ENCODE measurements at regions not wholly inside any gene's neighbourhood (a gene's known extent, or its start where the extent isn't known, plus 50 kb on each side); places are given as distances from the start of the nearest gene placed in this dataset.

DNA sequence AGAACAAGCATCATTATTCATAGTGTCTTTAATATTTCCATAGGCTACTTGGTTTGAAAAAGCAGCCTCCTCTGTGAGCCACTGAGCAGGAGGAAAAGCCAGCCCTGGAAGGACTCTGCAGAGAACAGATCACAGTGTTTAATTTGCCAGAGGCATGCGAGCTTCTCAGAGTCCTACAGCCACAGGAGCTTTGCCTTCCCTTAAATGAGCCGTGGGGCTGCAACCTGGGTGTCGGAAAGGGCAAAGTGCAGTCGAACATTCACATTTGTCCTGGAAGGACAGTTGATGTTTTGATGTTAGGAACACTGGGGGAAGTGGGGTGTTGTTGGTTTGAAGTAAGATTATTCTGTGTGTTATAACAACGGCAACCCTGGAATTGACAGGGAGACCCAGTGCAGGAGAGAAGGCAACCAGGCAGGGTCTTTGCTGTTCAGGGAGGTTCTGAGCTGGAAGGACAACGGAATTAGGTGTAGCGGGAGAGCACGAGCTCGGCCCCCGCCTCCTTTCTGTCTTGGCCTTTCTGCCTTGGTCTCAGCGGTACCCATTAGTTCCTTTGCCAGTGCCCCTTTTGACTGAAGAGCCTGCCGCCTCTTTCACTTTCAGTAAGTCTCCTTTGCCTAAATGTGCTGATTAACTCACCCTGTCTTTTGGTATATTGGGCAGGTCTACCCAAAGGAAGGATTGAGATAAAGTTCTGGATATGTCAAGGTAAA is 192.3 kb upstream of the PITRM1 start:
- DNase-seq = no peak

DNA sequence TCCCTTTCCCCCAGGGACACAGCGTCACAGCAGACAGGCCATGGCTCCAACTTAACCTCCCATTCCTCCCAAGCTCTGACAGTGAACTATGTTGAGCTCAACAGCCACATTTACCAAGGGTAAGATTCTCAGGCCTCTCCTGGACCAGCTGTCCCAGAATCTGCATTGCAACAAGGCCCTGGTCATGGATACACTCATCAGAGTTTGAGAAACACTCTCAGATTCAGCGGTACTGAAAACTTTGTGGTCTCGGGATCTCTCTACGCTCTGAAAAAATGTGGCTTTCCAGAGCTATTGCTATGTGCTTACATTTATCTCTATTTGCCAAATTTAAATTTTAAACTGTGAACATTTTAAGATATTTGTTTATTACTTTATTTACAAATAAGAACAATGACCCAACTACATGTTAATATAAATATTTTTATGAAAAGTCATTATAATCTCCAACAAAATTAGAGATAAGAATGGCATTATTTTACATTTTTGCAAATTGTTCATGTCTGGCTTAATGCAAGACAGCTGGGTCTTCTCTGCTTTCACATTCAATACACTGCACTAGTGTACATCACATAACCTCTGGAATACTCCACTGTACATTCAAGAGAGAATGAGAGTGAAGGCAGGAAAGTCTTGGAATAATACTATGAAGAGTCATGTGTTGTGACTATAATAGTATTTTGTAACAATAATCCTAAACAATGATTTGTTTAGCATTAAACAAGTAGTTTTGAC is 190.9 kb upstream of the PITRM1 start:
- no peak for DNase-seq

DNA sequence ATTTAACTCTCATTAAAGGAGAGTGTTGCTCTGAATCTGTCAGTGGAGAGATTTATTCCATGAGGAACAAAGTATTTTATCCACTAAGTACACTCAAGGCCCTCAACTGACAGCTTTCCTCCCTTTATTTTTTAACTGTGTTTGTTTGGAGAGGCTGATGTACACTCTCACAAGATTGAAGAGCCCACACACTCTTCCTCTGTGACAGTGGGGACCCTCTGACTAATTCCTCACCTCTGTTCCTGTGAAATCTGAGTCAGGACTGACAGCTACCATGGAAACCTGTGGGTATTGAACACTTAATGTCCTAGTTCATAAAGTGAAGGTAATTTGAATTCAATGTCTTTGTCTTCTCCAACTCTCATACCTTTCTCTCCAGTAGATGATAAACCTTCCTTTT is 189.8 kb upstream of the PITRM1 start:
- no peak for DNase-seq

DNA sequence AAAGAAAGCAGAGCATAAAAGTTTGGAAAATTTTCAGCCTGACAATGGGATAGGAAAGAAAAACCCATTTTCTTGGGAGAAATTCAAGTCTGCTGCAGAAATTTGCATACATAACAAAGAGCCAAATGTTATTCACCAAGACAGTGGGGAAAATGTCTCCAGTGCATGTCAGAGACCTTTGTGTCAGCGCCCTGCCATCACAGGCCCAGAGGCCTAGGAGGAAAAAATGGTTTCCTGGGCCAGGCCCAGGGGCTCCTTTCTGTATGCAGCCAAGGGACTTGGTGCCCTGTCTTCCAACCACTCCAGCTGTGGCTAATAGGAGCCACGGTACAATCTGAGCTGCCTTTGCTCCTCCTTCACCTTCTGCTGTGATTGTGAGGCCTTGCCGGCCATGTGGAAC is 189.1 kb upstream of the PITRM1 start:
- no peak for DNase-seq

DNA sequence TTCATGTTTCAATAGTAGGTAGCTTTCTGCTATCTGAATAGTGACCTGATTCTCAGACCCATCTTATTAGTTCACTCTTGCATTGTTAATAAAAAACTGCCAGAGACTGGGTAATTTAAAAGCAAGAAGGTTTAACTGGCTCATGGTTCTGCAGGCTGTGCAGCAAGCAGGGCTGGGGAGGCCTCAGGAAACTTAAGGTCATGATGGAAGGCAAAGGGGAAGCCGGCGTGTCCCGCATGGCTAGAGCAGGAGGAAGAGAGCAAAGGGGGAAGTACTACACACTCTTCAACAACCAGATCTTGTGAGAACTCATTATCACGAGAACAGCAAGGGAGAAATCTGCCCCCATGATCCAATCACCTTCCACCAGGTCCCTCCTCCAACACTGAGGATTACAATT is 185.2 kb upstream of the PITRM1 start:
- peak; percentile 17 for DNase-seq

DNA sequence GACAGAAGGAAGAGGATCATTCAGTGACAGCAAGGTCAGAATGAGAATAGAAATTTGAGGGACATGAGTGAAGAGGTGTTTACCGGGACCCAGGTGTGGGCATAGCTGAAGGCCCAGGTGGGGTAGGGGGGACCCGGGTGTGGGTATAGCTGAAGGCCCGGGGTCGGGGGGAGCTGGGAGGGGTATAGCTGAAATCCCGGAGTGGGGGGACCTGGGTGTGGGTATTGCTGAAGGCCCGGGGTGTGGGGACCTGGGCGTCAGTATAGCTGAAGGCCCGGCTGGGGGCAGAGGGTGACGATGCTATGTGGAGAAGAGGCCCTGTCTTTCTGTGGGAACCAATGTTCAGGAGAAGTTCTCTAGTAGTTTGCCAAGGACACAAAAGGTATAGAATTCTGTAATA is 183.0 kb upstream of the PITRM1 start:
- DNase-seq = no peak

DNA sequence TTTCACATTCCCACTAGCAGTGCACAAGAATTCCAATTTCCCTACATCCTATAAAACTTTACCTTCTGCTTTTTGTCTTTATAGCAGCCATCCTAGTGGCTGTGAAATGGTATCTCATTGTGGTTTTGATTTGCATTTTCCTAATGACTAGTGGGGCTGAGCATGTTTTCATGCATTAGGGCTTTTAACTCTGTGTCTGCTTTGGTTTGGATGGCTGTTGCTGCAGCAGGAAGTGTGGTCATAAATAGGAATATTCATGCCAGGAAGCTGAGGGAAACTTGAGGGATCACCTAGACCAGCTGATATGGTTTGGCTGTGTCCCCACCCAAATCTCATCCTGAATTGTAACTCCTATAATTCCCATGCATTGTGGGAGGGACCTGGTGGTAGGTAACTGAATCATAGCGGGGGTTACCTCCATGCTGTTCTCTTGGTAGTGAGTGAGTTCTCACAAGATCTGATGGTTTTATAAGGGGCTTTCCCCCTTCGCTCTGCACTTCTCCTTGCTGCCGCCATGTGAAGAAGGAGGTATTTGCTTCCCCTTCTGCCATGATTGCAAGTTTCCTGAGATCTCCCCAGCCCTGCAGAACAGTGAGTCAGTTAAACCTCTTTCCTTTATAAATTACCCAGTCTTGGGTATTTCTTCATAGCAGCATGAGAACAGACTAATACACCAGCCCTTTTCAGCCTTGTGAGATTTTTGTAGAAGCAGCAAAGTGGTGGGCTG is 181.8 kb upstream of the PITRM1 start:
- no peak for DNase-seq

DNA sequence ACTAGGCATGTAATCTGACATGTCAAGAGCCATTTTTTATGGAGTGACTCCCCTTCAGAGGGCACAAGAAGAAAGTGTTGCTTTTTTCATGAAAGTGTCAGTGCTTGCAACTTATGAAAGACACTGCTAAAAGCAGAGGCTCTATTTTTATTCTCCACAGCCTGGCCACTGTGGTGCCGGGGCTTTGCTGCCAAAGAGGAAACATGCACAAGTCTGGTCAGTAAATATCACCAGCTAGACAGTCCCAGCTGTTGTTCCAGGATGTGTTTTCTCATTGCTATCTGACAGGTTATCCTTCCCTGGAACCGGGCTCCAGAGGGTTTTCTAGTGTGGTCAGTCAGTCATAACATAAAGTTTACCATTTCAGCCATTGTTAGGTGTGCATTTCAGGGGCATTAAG is 180.7 kb upstream of the PITRM1 start:
- no peak for DNase-seq

DNA sequence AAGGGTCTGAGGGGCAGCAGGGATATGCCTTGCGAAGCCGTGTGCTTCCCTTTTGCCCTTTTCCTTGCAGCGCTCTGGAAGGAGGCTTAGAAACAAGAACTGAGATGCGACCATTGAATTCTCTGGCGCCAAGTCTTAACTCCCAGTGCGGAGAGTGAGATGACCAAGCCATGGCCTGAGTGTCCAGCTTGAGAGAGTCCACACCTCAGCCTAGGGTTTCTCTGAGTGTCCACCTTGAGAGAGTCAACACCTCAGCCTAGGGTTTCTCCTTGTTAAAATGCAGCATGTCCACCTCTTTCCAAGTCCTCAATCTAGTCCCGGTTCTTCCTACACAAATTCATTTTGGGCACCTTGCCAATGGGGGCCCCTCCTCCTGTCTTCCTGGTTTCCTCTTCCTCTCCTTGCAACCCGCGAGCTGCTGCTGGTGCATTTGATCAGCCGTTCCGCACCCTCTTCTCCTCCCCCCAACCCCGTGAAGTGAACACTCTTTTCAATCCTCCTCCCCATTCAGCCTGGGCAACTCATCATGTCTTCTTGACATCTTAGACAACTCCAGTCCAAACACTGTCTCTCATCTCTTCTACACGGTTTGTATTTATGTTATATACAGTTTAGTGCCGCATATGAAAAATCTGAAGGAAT is 178.2 kb upstream of the PITRM1 start:
- no peak for DNase-seq

DNA sequence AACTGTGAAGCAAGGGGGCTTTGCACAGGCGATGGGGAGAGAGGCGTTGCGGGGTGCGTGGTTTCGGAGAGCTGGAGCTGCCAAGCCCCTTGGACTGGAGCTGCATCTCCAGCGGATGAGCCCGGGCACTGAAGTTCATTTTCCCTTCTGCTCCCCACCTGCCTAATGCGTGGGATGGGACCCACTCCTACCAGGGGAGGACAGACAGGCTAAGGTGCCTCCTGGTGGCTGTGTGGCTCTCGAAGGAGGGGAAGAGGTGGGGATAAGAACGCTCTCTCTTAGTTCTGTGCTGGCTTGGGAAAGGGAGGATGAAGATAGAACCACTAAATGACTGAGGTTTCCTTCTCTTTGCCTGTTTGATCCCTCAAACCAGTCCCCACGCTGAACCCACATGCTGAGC is 177.6 kb upstream of the PITRM1 start:
- DNase-seq = no peak

DNA sequence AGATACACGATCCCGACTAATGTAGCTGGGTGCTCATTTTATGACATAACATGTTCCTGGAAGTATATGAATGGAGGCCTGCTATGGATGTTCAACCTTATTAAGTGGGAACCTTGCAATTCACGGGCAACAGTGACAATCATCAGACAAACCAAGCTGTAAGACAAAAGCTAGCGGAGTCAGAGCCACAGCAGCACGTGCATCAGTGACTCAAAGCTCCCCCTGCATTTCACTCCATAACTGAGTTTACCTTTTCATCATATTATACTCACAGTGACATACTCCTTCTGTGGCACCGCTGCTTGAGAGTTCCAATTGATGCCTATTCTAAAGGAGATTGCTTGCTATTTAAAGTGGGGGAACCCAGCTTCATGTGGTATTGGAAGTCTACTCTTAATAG is 176.0 kb upstream of the PITRM1 start:
- DNase-seq = no peak

DNA sequence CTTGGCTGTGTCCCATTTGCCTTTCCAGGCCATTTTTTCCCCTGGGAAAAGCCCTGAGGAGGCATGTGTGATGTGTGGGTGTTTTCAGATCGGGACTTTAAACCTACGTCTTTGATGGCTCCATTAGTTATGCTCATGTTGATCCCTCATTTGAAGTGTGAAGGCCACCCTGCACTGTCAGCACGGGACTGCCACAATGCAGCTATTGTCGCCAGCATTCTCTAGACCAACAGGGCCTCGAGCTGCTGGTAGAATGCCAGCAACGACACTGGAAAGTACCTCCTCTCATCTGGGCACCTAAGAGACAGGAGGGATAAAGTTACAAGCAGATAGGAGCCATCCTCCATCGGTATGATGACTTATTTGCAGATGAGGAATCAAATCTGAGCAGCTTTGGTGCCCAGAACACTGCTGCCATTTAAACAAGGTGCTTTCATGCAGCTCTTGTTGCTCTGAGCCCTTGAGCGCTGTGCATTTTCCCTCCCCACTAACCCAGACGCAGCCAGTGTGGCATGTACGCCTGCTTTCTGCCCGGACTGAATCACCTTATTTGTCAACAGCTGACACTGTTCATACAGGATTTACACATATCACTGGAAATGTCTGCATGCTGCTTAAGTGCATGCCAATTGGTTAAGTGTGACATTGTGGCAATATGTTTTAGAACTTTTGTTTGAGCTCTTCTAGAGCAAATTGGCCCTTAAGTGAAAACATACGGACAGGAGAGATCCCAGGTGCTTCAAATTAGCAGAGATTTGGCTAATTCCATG is 175.0 kb upstream of the PITRM1 start:
- no peak for DNase-seq

DNA sequence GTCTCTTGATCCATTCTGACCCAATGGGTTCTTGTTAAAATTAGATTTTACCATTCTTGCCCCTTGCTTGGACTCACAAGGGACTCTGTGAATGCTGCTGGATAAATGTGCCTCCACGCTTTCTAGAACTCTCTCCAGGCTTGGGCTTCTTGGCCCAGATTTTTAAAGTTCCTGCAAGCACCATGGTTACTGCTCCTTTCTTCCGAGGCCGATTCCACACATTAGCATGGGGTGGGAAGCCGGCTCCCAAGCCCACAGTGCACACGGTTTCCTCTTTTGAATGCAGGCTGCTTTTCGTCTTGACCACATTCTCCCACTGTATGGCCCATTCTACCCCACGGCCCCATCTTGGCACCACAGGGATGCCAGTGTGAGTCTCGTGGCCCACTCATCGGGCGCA is 174.3 kb upstream of the PITRM1 start:
- no peak for DNase-seq

DNA sequence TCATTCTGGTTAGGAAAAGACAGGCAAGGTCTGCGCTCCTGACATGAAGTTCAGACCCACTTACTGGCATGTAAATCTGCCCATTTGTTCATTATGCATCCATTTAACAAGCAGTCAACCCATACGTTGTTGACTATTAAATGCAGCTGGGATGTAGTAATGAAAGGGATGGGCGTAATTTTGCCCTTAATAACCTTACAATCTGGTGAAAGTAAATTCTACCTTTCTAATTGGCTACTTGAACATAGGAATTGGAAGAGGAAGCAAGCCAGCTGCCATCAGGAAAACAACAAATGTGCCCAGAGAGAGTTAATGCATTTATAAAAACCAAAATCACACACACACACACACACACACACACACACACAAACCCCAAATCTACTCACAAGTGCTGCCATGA is 170.2 kb upstream of the PITRM1 start:
- DNase-seq = no peak

DNA sequence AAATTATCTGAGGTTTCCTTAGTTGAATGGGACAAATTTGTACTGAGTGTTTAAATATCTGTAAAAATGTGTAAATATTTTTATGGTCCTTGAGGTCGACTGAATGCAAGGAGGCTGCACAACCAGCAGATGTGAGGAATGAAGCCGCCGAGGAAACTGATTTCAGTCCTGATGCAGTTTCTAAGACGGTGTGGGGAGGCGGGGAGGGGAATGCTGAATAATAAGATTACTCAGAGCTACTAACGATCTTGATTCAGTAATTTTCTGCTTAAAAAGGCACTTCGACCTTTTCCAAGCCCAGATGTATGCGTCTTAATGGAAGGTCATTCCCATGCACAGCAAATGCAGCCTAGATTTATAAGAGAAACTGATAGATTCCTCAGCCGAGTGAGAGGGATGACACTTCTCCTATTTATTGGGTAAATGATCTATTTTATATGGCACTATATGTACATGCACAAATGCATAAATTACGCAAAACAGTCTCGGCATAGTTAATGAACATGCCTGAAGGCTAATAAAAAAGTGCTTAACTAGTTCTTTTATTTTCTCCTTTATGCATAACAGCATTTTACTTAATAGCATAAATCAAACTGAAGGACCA is 167.6 kb upstream of the PITRM1 start:
- DNase-seq = no peak

DNA sequence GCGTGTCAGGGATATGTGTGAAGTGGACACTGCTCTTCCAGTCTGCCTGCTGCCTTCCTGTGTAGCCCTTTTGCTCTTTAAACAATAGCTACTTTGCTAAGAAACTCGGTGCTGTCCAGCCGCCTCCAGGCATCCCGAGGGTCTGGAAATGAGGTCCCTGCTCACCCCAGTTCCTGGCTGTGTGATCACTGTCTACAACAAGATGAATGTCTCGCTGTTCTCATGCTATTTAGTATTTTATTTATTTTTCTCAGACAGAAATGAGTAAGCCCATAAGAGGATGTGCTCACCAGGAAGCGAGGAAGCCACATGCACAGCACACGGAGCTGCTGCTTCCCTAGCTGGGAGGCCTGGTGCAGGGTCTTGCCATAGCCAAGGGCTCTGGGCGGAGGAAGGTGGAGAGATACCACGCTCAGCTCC is 167.0 kb upstream of the PITRM1 start:
- DNase-seq = peak; percentile 45

DNA sequence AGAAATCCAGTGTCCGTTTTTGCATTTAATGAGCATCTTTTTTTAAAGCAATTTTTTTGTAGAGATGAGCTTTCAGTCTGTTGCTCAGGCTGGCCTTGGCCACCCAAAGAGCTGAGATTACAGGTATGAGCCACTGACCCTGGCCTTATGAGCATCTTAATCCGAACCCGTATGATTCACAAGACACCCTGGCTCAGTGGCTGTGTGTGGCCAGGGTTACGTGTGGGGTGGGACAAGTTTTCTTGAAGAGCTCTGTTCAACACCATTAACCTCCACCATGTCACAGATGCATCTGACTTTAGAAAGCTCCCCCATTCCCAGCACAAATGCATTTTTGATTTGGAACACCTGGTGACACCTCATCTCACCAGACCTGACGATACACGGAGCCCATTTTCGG is 166.5 kb upstream of the PITRM1 start:
- no peak for DNase-seq

DNA sequence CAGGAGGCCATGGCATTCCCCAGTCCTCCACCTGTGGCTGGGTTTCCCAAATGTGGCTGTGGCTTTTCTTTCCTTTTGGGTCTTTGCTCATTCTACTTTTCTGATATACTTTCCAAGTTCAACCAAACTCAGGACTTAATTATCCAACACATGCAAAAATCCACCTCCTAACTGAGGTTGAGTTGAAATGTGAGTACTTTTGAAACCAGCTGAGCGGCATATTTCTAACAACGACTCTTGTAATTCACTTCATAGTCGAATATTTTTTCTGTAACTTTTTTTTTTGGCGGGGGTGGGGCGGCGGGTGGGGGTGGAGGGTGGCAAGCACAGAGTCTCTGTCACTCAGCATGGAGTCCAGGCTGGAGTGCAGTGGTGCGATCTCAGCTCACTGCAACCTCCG is 165.2 kb upstream of the PITRM1 start:
- DNase-seq = no peak

DNA sequence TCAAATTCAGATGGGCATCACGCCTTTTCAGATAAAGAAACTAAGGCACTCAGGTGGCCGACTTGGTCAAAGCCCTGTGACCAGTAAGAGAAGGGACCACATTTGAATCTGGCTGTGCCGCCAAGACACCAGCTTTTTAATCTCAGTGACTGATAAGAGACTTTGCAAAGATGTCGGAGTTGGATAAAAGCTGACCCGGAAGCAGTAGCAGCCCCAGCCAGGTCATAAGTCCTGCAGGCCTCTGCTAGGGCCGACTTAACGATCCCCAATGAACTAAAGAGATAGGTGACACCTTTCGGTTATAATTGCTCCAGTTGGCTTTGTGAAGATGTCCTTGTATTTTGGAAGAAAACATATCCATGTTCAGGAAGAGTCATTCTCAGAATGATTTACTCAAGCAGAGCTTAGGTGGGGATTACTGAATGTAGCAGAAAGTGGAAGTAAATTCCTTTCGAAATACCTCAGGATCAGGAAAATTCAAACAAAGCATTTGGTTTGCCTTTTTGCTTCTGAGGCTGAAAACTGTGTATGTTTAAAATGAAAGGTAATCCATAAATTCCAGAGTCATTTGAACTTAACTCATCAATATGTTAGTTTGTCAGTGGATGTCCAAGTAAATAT is 164.2 kb upstream of the PITRM1 start:
- no peak for DNase-seq

DNA sequence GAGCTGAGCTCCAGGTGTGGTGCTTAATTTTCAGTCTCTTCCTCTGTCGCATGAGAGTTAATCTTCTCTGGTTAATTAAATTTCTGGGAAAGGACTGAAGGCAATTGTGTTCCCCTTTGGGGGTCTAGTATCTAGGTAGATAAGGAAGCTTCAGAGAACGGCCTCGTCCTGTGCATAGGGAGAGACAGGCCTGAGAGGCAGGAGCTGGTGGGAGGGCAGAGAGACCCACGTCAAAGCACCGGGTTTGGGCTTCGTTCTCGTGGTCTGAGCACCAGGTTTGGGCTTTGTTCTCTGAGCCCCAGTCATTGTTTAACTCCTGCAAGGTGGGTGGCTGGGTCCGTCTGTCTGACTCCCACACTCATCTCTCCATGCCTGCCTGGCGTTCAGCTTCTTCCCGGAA is 160.8 kb upstream of the PITRM1 start:
- no peak for DNase-seq

DNA sequence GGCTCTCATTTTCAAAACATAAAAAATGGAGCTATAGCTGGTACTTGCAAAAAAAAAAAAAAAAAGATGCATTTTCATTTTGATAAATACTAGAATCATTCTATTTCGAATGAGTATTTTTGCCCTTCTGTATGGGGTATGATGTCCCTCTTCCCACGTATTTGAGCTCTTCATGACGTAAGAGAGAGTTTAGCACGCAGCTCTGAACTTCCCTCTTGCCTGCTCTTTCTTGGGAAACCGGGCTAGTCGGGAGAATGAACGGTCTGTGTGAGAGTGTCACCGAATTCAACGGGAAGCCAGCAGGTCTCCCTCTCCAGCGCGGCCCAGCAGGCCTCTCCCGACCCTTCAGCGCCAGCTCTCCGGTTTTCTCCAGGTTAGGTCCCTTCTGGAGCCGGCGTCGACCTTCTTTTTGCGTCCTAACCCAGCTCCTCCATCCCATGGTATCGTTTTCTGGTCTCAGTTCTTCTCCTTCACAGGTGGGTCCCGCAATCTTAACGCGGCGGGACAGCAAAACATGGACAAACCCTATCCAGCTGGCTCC is 159.2 kb upstream of the PITRM1 start:
- DNase-seq = no peak

DNA sequence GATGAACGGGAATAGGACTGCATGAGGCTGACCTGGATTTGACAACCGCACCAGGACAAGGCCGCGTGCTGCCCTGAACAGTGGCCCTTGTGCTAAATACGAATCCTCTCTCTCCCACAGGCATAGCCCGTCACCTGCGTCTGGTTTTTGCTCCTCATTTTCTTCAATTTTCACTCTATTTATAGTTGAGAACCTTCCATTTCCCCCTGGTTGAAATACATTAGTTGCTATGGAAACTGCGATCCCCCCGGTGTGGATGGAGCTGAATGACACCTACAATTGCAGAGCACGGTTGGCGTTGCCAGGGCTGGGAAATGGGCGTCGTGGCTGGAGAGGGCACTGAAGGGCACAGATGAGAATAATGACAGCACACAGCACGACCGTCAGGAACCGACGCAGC is 158.6 kb upstream of the PITRM1 start:
- DNase-seq = no peak
